ENCODE measurements at regions not wholly inside any gene's neighbourhood (a gene's known extent, or its start where the extent isn't known, plus 50 kb on each side); places are given as distances from the start of the nearest gene placed in this dataset.
"Not testable (repeated sequence)": the region's sequence is repeated elsewhere in the genome, so short reads cannot be mapped to it uniquely, and the experiment has no call there.

GRCh38 chr3:26422415-26422814 lies 200.2 kb upstream of the LRRC3B start:
- intact Hi-C loops (cut with DNase I), result no loop called here
- DNase-seq (ENCODE audit: low spot score), result no peak

GRCh38 chr3:26425076-26425475 lies 197.5 kb upstream of the LRRC3B start:
- intact Hi-C loops (cut with DNase I), result no loop called here
- no peak for DNase-seq (ENCODE audit: low spot score)

GRCh38 chr3:26428992-26429391 lies 193.6 kb upstream of the LRRC3B start:
- intact Hi-C loops (cut with DNase I), result no loop called here
- DNase-seq (ENCODE audit: low spot score), result no peak

GRCh38 chr3:26437678-26438077 lies 184.9 kb upstream of the LRRC3B start:
- no peak for DNase-seq (ENCODE audit: low spot score)
- intact Hi-C loops (cut with DNase I), result no loop called here

GRCh38 chr3:26438325-26438940 lies 184.1 kb upstream of the LRRC3B start:
- no peak for DNase-seq (ENCODE audit: low spot score)
- intact Hi-C loops (cut with DNase I), result no loop called here

GRCh38 chr3:26438981-26439884 lies 183.3 kb upstream of the LRRC3B start:
- no peak for DNase-seq (ENCODE audit: low spot score)
- intact Hi-C loops (cut with DNase I), result no loop called here

GRCh38 chr3:26449996-26450395 lies 172.6 kb upstream of the LRRC3B start:
- DNase-seq (ENCODE audit: low spot score), result no peak
- intact Hi-C loops (cut with DNase I), result no loop called here

GRCh38 chr3:26452363-26452762 lies 170.2 kb upstream of the LRRC3B start:
- intact Hi-C loops (cut with DNase I), result no loop called here
- DNase-seq (ENCODE audit: low spot score), result no peak

- no peak for DNase-seq (ENCODE audit: low spot score)
- intact Hi-C loops (cut with DNase I), result no loop called here
These were observed 161.6 kb upstream of the LRRC3B start for GRCh38 chr3:26460985-26461384.

- intact Hi-C loops (cut with DNase I), result no loop called here
- DNase-seq (ENCODE audit: low spot score), result no peak
These were observed 150.2 kb upstream of the LRRC3B start for GRCh38 chr3:26472345-26472744.

GRCh38 chr3:26474706-26475105 lies 147.9 kb upstream of the LRRC3B start:
- DNase-seq (ENCODE audit: low spot score), result no peak
- intact Hi-C loops (cut with DNase I), result no loop called here

GRCh38 chr3:26480377-26480776 lies 142.2 kb upstream of the LRRC3B start:
- DNase-seq (ENCODE audit: low spot score), result no peak
- intact Hi-C loops (cut with DNase I), result no loop called here

GRCh38 chr3:26484140-26484539 lies 138.4 kb upstream of the LRRC3B start:
- intact Hi-C loops (cut with DNase I), result no loop called here
- DNase-seq (ENCODE audit: low spot score), result no peak

- no peak for DNase-seq (ENCODE audit: low spot score)
- intact Hi-C loops (cut with DNase I), result no loop called here
These were observed 124.3 kb upstream of the LRRC3B start for GRCh38 chr3:26498271-26498670.

- no peak for DNase-seq (ENCODE audit: low spot score)
- intact Hi-C loops (cut with DNase I), result no loop called here
These were observed 117.2 kb upstream of the LRRC3B start for GRCh38 chr3:26505399-26505798.

- DNase-seq (ENCODE audit: low spot score); intact Hi-C loops (cut with DNase I): not testable (repeated sequence)
These were observed 108.0 kb upstream of the LRRC3B start for GRCh38 chr3:26514445-26515029.

GRCh38 chr3:26515351-26515750 lies 107.2 kb upstream of the LRRC3B start:
- intact Hi-C loops (cut with DNase I), result no loop called here
- DNase-seq (ENCODE audit: low spot score), result no peak

GRCh38 chr3:26521261-26521660 lies 101.3 kb upstream of the LRRC3B start:
- intact Hi-C loops (cut with DNase I), result no loop called here
- no peak for DNase-seq (ENCODE audit: low spot score)

GRCh38 chr3:26522919-26523318 lies 99.7 kb upstream of the LRRC3B start:
- no peak for DNase-seq (ENCODE audit: low spot score)
- intact Hi-C loops (cut with DNase I), result no loop called here

- intact Hi-C loops (cut with DNase I), result no loop called here
- no peak for DNase-seq (ENCODE audit: low spot score)
These were observed 97.6 kb upstream of the LRRC3B start for GRCh38 chr3:26525013-26525412.

GRCh38 chr3:26535151-26535550 lies 87.4 kb upstream of the LRRC3B start:
- intact Hi-C loops (cut with DNase I), result no loop called here

More at GRCh38 chr3:26535151-26535550, 87.4 kb upstream of the LRRC3B start:
- DNase-seq (ENCODE audit: low spot score), result no peak

All from posterior vena cava (tissue), 2 donors.